ENCODE measurements at regions not wholly inside any gene's neighbourhood (a gene's known extent, or its start where the extent isn't known, plus 50 kb on each side); places are given as distances from the start of the nearest gene placed in this dataset.

DNA sequence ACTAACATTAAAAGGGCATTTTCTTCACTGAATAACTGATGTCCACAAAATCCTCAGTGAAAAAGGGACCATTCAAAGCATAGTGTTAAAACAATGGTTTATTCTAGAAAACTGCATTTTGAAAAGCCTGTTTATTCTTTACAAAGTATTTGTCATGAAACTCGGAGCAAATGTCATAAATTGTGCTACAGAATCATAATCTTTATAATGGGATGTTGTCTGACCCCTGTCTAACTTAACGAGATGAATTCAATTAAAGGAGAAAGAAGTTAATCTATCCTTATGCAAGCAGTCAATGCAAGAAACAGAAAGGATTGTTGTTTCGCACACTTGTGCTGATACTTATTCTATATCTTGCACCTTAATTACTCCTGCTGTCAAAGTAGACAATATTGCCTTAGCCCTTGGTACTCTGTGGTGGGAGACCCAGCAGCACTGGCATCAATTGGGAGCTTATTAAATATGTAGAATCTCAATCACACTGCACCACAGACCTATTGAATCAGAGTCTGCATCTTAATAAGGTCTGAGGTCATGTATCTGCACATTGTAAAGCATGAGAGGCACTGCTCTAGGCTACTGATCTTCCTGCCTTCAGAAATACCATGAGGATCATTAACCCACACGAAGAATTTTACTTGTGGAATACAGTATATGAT, 708.3 kb downstream of the HDGFL1 start:
- Histone ChIP-seq H3K9me3 (replicated peaks; ENCODE audit: control insufficient read depth, insufficient read depth, low read length) (no peaks in the 10 kb centered on the region), H4K20me1 (replicated peaks; ENCODE audit: control insufficient read depth, extremely low read depth, insufficient read depth, low read length) (no peaks in the 10 kb centered on the region), H3K79me2 (ENCODE audit: control insufficient read depth, insufficient read depth, low read length) (no peaks in the 10 kb centered on the region), H3K27me3 (ENCODE audit: control insufficient read depth in 2 of 2, insufficient read depth in 2 of 2, low read length in 2 of 2) (no peaks in the 10 kb centered on the region), H3K9ac (replicated peaks; ENCODE audit: extremely low read depth, insufficient read depth, low read length) (no peak overlapping the region), H3K9me1 (replicated peaks; ENCODE audit: control insufficient read depth, extremely low read depth, insufficient read depth, low read length) (no peaks in the 10 kb centered on the region), H2AFZ (ENCODE audit: low read depth, low read length) (no peak overlapping the region), H3K4me1 (ENCODE audit: control insufficient read depth, extremely low read depth, insufficient read depth, low read length) (no peaks in the 10 kb centered on the region), H3K36me3 (ENCODE audit: control insufficient read depth in 2 of 2, extremely low read depth in 1 of 2, insufficient read depth in 2 of 2, low read length in 2 of 2) (no peaks in the 10 kb centered on the region), H3K4me2 (ENCODE audit: insufficient read depth, low read length) (no peak overlapping the region), H3K4me3 (replicated peaks in 1 of 3; ENCODE audit: insufficient read depth in 1 of 3, low read depth in 1 of 3, low read length in 3 of 3) (no peak overlapping the region), H3K27ac (ENCODE audit: insufficient read depth, low read depth, low read length) (no peak overlapping the region)
- dilution Hi-C loops (cut with MboI; ENCODE audit: extremely low pct_ligation_motif_present, low sequenced_read_pairs) = no loop called here
- ChIA-PET POLR2A (no interaction called here), CTCF (no interaction called here)
- no peak for TF ChIP-seq FOS (IDR thresholded peaks at IDR 0.05; ENCODE audit: borderline replicate concordance, insufficient read depth, low read length)
- TF ChIP-seq EZH2 (IDR thresholded peaks at IDR 0.05; ENCODE audit: borderline replicate concordance, low read depth, low read length, severe bottlenecking) = no peak
- no peak for TF ChIP-seq GATA2 (IDR thresholded peaks at IDR 0.05; ENCODE audit: insufficient read depth, insufficient read length, low read depth, low read length)
- no peak for TF ChIP-seq POLR2AphosphoS5 (IDR thresholded peaks at IDR 0.05; ENCODE audit: insufficient read depth, low read depth, low read length)
- TF ChIP-seq MYC (IDR thresholded peaks at IDR 0.05; ENCODE audit: low read depth, low read length) = no peak
- TF ChIP-seq MAX (IDR thresholded peaks at IDR 0.05; ENCODE audit: insufficient read depth, insufficient read length) = no peak
- no peak for TF ChIP-seq POLR2A (IDR thresholded peaks at IDR 0.05; ENCODE audit: low read depth, low read length)
- TF ChIP-seq, protein P1, sequence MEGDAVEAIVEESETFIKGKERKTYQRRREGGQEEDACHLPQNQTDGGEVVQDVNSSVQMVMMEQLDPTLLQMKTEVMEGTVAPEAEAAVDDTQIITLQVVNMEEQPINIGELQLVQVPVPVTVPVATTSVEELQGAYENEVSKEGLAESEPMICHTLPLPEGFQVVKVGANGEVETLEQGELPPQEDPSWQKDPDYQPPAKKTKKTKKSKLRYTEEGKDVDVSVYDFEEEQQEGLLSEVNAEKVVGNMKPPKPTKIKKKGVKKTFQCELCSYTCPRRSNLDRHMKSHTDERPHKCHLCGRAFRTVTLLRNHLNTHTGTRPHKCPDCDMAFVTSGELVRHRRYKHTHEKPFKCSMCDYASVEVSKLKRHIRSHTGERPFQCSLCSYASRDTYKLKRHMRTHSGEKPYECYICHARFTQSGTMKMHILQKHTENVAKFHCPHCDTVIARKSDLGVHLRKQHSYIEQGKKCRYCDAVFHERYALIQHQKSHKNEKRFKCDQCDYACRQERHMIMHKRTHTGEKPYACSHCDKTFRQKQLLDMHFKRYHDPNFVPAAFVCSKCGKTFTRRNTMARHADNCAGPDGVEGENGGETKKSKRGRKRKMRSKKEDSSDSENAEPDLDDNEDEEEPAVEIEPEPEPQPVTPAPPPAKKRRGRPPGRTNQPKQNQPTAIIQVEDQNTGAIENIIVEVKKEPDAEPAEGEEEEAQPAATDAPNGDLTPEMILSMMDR (IDR thresholded peaks at IDR 0.05; ENCODE audit: extremely low read depth in 1 of 2, insufficient read depth in 1 of 2, low read depth in 1 of 2, low read length in 2 of 2) = no peak
- TF ChIP-seq JUN (IDR thresholded peaks at IDR 0.05; ENCODE audit: borderline replicate concordance, insufficient read depth, insufficient read length, low read depth) = no peak
- BruUV-seq (replicated peaks) = no TSS peak
- no peak for DNase-seq (ENCODE audit: low read depth, low spot score)
- no peak for FAIRE-seq
- intact Hi-C loops (cut with micrococcal nuclease) = no loop called here
